ENCODE measurements at regions not wholly inside any gene's neighbourhood (a gene's known extent, or its start where the extent isn't known, plus 50 kb on each side); places are given as distances from the start of the nearest gene placed in this dataset.

DNA sequence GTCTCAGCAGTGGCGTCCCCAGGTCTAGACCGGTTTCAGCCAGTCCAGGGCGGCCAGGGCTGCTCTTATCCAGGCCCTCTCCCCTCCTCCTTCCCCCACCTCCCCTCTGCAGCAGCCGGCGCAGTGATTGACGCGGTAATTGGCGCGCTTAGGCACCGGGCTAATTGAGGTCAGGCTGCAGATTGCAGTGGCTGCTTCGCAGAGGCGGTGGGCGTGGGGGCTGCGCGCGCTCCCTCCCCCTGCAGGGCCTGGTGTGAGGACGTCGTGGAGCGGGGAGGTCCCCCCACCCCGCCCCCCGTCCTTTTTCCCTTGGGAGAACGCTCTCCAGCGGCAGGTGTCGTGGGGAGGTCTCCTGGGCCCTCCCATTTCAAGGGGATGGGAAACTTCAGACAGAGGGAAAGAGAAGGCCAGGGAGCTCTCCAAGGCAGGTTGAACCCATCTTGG, 70.4 kb upstream of the BLCAP start:
- H3K9ac ChIP-seq (ENCODE audit: low read length), result no peak overlapping the region
- TF ChIP-seq CEBPB (IDR thresholded peaks at IDR 0.05; ENCODE audit: low read depth) (no peak), FOSL1 (IDR thresholded peaks at IDR 0.05; ENCODE audit: low read depth) (no peak), REST (IDR thresholded peaks at IDR 0.05; ENCODE audit: low read depth) (no peak), SRF (IDR thresholded peaks at IDR 0.05; ENCODE audit: low read depth) (no peak), ELF1 (IDR thresholded peaks at IDR 0.05; ENCODE audit: borderline replicate concordance, low read depth) (no peak), MAX (IDR thresholded peaks at IDR 0.05) (no peak)
- H4K20me1 ChIP-seq (ENCODE audit: insufficient read depth), result no peaks in the 10 kb centered on the region
- no peak overlapping the region for H3K4me2 ChIP-seq (ENCODE audit: low read length)
- H3K27ac ChIP-seq (ENCODE audit: low read depth, low read length), result no peak overlapping the region
- H3K4me1 ChIP-seq (ENCODE audit: control insufficient read depth in 1 of 2, insufficient read depth in 2 of 2, low read length in 2 of 2), result no peaks in the 10 kb centered on the region
- RAD21 ChIA-PET (ENCODE audit: low non-redundant PET in 1 of 2, low total read pairs in 2 of 2, uncharacterized antibody in 2 of 2, unreplicated experiment in 2 of 2), result no interaction called here
- peaks cover 49% of the 10 kb centered on the region for H3K27me3 ChIP-seq (ENCODE audit: insufficient read depth, low read length)
- DNase-seq (ENCODE audit: low read depth, low spot score), result no peak
- intact Hi-C loops (cut with micrococcal nuclease), result no loop called here
- no peaks in the 10 kb centered on the region for H3K36me3 ChIP-seq (ENCODE audit: control insufficient read depth in 1 of 2, insufficient read depth in 2 of 2, low read length in 2 of 2)
- H3K9me2 ChIP-seq (ENCODE audit: insufficient read depth), result no peaks in the 10 kb centered on the region
- no peak overlapping the region for H2AFZ ChIP-seq (ENCODE audit: low read depth, low read length, poor library complexity, severe bottlenecking)
- BruUV-seq (replicated peaks), result no TSS peak
- H3K79me2 ChIP-seq (ENCODE audit: insufficient read depth, low read length), result no peaks in the 10 kb centered on the region
- CTCF ChIA-PET, result no interaction called here
- no peak overlapping the region for H3K4me3 ChIP-seq (replicated peaks in 1 of 2; ENCODE audit: low read depth in 1 of 2, low read length in 2 of 2)
- no peaks in the 10 kb centered on the region for H3K9me3 ChIP-seq (ENCODE audit: control insufficient read depth in 1 of 2, insufficient read depth in 1 of 2, low read depth in 1 of 2, low read length in 2 of 2)
- POLR2A ChIA-PET, result no interaction called here
- ATAC-seq, result no peak

All from HCT116 (cell line).